ENCODE measurements at regions not wholly inside any gene's neighbourhood (a gene's known extent, or its start where the extent isn't known, plus 50 kb on each side); places are given as distances from the start of the nearest gene placed in this dataset.

GRCh38 chr9:85344901-85345300 is 396.9 kb downstream of the AGTPBP1 start:
- no peak for TF ChIP-seq CTCF (conservative IDR thresholded peaks at IDR 0.05)
- no peak for TF ChIP-seq ZFX (IDR thresholded peaks at IDR 0.05)
